Pulmonary artery endothelial cell (primary cell): ENCODE measurements at regions not wholly inside any gene's neighbourhood (a gene's known extent, or its start where the extent isn't known, plus 50 kb on each side); places are given as distances from the start of the nearest gene placed in this dataset.

Source experiments
- DNase-seq: peaks from one replicate; pipeline ENCODE4 v3.0.0-alpha.2; 2011; ENCODE audit warnings: low read depth, low spot score

DNA sequence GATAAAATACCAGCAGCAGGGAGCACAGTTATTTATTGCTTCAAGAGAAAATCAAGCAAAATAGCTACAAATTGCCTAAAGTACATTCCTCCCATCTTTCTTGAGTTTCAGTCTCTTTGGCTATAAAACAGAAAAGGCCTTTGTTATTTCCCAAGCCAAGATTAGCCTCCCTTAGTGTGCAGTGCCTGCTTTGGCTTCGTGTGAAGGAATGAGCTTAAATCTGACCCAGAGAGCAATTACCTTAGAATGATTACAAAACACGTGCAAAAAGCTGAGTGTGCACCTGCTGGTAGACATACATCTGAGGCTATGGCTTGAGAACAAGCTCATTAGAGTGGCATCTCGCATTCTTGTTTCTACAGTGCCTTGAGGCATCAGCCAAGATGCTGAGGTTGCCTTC, 250.8 kb downstream of the C4orf33 start:
- no peak for DNase-seq

DNA sequence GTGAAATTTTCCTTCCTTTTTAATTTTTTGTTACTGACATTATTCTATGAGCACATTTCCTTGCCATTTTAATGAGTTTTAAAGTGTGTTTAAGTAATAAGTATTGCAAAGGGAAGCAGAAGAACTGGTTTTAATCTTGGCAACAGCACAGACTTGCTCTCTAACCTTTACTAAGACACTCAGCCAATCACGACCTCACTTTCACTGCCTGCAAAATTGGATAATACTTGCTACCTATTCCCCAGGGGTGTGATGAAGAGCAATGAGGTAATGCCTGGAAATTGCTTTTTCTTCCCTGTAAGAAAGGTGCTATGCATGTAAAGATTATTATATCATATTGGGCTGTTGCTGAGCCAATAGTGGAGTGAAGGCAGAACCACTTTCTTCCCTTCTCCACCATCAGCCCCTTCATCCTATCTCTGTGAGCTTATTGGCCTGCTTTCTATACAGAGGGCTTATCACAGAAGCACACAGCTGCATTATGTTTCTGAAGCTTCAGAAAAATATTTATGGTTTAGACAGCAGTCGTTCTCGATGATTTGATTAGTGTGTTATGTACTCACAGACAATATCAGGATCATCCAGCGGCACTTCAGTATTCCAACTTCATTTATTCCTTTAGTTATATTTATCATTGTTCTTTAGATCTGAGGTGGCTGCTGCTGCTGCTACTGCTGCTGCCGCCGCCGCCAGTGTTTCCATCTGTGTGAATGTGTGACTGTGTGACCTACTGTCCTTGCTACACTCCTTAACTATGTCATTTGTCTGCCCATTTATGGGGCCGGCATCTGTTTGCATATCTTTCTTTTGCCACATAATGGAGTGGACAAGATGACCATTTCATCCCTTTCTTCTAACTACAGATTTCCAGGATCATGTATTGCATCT, 255.1 kb downstream of the C4orf33 start:
- no peak for DNase-seq

DNA sequence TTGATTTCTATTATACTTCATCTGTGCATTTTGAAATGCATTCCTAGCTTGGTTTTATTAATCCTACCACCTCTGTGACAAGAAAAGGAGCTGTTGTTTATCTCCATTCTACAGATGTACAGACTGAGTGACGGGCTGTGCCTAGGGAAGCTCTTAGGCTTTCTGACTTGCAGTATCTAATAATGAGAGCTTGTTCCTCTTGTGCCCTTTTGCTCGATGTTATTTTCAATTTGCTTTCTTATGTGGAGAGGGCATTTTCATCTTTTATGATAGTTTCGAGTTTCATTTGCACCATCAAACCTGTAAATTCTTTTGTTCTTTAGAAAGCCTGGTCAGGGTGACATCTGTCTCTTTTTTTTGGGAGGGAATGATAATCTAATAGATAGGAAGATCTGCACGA, 256.5 kb downstream of the C4orf33 start:
- no peak for DNase-seq

DNA sequence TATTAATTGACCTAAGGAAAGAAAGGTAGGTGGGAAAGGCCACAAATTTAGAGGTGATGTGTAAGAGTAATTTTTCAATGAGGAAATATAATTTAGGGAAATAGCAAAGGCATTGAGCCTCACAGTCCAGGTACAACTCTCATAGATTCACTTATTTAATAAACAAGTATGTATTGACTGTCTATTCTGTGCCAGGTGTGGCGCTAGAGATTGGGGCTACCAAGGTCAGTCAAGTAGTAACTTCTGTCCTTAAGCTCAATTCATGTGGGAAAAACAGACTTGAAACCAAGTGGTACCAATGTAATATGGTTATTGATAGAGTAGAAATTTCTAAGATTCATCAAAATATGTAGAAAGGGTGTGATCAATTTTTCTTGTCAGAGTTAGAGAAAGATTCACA, 257.5 kb downstream of the C4orf33 start:
- no peak for DNase-seq

DNA sequence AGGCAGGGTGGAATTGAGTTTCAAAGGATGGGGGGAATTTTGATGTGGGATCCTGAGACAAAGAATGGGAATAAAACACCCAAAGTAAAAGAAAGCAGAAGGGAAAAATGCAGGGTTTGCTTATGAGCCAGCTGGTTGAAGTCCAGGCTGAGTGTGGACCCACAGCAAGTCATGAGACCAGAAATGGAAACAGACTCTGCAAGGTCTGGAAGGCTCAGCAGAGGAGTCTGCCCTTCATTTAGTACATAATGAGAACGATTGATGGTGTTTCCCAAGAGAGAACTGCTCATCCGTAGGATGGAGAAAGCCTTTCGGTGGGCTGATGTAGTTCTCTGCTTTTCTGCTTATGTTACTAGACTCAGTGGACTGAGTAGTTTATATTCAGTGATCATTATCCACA, 259.1 kb downstream of the C4orf33 start:
- no peak for DNase-seq

DNA sequence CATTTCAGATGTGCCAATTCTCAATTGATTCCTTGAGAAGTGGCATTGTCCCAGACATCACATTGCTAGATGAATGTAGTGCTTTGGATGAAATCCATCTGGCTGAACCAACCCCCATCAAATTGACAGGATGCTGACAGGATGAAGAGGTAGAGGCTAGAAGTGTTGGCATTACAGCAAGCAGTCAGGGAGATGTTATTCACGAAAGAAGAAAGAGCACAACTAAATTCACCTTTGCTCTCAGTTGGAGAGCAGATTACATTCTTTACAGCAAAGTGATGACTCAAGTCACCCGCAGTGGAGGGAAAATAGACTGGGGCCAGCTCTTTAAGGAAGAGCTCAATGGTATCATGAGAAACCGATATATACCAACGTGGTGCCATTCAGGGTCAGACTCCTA, 259.6 kb downstream of the C4orf33 start:
- no peak for DNase-seq

DNA sequence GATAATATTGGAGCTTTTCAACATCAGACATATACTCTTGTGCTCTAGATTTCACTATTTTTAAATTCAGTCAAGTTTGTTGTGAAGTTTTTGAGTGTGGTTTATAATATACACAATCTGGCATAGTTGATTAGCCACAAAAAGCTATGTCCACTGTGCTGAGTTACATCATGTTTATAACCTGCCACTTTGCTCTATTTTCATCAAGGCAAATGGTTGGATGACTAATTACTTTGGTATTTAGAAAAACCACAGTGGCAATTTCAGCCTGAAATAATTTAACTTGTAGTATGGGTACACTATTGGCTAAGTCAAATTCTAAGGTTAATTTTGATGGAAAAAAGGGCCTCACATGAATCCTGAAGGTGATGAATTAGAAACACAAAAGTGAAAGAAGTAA, 262.6 kb downstream of the C4orf33 start:
- no peak for DNase-seq

DNA sequence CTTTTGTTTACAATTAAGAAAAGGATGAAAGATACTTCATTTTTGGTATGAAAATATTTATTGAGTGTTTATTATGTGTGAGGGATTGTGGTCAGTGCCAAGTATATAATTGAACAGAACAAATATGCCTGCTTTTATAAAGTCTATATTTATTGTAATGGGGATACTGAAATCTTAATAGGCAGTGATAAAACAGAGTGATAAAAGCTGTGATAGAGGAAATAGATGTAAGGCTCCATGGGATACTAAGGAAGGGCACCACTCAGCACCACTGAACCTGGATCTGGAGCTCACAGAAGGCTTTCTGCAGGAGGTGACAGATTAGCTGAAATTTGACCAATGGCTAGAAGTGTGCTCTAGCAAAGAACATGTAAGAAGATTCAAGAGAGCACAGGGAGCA, 263.5 kb downstream of the C4orf33 start:
- DNase-seq = no peak

DNA sequence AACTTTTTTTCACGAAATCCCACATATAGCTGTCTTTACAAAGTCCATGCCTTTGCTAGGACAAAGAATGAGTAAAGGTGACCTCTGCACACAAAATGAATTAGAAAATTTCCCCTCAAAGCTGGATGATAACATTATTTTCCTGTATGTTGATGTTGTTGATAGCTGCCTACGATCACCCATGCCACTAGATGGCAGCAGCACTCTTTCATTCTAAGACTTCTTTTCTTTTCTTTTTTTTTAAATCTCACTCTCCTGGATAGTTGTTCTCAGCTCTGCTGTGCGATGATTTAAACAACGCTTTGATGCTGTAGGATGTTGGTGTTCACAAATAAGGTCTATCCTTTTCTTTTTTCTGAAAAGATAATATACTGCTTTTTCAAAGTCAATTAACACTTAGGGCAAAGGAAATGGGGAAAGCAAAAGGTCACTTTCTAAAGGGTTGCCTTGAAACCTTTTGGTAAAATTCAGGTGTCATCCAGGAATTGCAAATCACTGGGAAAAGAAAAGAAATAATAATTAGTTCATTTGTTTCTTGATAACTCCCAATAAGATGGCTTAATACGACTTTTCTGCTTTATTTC, 266.8 kb downstream of the C4orf33 start:
- DNase-seq = peak; percentile 47

DNA sequence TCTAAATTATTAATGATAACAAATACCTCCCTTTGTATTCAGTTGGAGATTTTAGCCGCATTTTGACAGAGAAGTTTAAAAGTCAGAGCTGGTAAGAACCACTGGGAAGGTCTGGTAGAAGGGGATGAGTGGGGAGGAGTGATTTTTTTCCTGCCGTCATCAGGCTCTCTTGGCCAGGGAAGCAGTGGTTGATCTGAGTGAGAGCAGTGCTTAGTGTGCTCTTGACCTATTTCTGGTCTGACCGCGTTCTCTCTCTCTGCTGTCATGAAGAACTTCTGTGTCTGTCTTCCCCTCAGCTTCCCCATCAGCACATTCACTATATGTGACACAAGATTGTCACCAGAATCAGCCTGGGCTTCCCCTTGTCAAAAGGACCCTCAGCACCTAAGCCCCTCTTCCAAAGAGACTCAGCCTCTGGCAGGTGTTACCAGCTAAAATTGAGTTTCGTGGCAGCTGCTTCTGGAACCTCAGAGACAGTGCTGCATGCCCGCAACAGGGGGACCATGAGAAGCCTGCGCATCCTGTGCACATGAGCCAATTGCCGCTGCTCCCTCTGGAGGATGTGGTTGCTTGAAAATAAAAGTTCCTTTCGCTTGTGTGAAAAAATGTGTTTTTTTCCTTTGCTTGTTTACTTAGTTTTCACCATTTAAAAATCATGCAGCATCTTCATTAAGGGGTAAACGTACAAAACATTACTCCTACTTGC, 268.9 kb downstream of the C4orf33 start:
- no peak for DNase-seq

DNA sequence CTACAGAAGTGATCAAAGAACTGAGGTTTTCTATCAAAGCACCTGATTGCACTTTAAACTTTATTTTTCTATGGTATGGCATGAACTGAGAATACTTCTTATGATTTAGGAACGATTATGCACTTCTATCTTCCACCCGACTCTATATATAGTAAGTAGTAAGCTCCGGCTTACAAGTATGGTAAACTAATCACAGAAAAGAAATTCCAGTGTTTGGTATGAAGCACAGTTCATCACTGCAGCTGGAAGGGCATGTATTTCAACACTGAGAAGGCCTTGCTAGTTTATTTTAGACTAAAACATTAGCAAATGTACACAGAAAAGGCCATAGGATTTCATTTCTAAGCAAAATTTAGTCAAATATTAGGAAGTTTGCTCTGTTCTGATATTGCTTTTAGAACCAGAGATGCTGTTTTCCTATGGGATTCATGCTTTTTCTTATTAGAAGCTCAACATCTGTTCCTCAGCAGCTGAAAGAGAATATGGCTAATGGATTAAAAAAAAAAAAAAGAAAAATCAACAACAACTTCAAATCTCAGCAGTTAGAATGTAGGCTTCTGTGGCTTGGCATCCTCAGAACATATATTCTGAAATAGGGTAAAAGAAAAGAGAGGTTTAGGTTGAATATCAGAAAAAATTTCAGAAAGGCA, 273.5 kb downstream of the C4orf33 start:
- DNase-seq = no peak

DNA sequence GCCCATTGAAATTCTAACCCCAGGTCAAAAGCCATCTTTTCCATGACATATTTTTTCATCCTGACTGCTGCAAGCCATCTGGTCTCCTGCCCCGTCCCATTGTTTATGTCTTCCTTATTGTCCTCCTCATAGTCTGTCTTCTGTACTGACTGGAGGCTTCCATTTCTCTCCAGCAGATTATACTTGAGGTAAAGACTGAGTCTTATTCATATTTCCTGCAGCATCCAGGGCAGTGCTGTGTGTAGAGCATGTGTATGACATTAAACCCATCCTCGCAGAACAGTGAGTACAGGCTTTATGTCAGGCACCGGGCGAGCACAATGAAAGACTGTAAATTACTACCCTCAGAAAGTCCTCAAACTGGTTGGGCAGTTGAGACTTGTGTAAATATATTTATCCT, 275.1 kb downstream of the C4orf33 start:
- no peak for DNase-seq

DNA sequence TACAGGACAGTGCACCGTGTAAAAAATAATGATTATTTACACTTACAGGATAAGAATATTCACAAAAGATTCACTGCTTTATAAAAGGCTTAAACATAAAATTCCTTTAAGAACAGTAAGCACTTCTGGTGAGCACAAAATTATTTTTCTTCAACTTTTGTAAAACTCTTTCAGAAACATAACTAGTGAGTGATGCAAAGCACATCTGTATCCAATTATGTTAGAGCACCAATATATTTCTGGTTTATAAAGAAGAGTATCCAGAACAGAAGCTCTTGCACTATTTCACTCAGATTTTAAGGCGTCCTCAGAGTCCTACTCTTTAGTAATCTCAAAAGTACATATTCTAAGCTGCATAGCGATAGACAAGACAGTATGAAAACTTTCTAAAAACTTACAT, 276.0 kb downstream of the C4orf33 start:
- no peak for DNase-seq

DNA sequence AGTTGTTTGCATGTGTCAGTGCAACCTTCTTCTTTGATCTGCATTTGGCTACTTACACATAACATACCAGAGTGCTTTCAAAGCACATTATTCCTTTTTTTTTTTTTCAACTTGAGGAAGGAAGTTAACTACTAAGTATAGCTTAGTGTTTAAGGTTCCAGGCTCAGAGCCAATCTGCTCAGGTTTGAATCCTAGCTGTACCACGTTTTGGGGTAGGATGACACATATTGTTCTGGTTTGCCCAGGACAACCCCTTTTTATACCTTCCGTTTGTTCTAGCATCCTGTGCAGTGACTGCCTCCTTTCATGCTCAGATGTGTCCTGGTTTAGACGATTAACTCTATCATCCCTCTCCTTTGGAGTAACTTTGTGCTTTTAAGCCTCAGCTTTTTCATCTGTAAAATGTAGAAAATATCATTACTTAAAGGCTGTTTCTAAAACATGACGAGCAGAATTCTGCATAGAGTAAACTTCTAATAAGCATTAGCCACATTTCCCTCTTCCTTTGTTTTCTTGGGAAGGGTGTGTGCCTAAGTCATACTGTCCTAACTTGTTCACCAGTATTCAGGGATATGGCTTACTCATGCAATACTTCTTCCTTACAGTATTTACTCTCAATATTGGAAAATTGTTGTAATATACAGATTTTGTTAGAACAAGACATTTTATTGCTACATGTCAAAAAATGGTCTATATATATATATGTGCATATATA, 281.3 kb downstream of the C4orf33 start:
- peak; percentile 19 for DNase-seq

DNA sequence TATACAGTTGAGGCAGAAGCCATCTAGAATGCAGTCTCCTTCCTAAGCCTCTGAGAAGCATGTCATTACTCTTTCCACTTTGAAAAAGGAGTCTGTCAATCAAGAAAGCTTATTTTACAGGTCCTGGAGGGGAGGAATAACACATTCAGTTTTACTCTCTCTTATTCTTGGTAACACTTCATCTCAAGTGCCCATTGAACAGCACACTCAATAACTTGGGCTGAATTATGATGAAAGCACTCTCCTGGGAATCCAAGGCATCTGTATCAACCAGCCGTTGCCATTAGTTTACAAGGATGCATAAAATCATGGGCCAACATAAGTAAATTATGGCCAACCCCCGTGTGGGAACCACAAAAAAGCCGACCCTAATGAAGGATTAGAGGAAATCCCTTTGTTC, 282.4 kb downstream of the C4orf33 start:
- no peak for DNase-seq

DNA sequence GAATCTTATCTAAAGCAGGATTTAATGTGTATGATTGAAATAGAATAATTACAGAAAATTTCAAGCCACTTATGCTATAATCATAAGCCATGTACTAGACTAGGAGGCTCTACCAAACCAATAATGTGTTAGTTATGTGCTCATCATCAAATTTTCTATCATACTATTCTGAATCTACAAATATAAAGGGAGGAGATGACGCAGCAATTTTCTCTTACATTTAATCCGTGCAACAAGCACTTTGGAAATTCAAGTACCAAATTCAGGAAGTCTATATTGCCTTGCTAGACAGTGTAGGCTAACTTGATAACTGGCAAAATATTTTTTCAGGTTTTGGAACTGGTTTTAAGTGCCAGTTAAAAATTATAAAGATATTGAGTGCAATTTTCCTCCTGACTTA, 283.5 kb downstream of the C4orf33 start:
- DNase-seq = no peak

DNA sequence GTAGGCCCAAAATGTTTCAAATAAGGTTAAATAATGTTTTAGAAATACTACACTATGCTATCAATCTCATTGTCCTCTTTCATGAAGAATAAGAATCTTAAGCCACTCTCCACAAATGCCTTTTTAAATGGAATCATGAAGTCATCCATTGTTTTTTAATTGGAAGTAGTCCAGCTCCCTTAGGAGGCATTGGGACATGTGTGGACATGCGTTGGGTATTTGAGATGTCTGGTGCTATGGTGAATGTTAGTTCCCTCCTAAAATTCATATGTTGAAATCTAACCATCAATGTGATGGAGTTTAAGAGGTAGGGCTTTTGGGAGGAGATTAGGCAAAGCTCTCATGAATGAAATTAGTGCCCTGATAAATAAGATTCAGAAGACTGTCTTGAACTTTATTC, 289.0 kb downstream of the C4orf33 start:
- DNase-seq = peak; percentile 24

DNA sequence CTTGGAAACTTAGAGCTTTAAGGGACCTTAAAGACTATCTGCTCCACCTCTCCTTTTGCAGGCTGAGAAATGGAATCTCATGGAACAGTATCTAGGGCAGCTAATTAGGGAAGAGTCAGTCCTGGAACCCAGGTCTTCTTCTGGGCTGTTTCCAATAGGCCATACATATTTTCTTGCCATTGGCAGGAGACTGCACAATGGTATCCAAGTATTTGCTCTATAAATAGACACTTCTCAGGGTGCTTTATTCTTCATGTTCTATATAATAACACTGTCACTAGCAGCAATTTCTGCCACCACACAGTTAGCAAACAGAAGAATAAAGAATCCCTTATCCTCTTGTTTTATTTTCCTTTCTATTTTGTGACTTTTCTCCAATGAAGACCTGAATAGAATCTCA, 291.7 kb downstream of the C4orf33 start:
- no peak for DNase-seq

DNA sequence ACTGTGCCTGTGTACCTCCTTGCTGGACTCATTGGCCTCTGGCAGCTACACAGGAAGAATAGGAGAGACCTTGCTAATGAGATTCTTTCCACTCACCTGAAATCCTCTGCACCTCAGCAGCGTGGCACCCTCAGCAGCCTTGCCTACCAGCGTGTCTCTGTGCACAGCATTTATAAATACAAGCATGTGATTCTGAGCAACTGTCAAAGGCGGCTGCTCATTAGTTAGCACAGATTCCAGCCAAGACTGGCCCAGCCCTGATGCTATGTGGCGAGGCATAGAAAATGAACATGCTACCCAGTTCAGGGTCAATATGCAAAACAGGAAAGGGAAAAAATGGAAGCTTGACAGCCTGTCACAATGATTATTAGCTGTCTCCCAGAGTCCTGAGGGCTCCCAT, 298.0 kb downstream of the C4orf33 start:
- no peak for DNase-seq

DNA sequence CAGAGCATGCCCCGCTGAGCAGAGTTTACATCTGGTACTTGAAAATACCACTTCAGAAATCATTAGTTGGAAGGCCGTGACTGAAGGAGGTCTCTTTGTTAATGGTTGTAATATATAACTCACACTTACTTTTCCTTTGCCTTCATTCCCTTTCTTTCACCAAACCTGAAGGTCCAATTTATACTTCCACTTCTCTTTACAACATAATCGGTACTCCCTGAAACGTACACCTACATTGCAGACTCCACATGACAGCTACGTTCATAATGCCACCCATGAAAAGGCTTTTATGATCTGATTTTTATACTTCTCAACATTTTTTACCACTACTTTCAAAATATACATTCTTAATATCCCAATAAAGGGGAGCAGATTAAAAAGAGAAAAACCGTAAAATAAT, 298.7 kb downstream of the C4orf33 start:
- DNase-seq = no peak

DNA sequence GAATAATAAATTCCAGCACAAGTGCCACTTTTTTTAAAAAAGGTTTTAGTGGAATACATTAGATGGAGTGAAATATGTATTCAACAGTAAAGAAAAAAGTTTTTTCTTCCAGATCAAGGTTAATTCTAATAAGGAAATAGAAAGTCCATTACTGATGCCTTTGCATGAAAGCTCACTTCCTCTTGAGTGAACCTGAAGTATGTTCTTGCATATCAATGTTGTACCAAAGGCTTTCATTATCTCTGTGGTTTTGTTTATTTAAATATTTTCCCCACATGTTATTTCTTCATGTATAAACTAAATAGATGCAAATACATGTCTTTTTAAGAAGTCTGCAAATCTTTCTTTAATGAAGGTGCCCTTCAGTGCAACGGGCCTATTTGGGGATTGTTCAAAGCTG, 307.9 kb downstream of the C4orf33 start:
- DNase-seq = no peak

DNA sequence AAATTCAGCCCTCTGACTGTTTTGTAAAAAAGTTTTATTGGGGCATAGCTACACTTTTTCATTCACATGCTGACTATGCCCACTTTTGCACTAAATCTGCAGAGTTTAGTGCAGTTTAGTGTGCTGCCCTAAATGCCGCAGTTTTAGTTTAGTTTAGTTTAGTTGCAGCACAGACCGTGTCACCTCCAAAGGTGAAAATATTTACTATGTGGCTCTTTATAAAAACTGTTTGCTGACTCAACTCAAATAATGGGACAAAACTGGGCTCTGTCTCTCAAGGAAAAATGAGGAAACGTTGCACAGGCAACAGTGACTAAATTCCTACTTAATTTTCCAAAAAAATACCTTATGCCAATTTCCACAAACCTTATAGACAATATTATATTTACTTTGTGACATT, 314.2 kb downstream of the C4orf33 start:
- DNase-seq = no peak
